HCT116 (cell line): ENCODE measurements at regions not wholly inside any gene's neighbourhood (a gene's known extent, or its start where the extent isn't known, plus 50 kb on each side); places are given as distances from the start of the nearest gene placed in this dataset.

ENCODE experiments used
- ATF3 ChIP-seq: IDR thresholded peaks from 2 replicates; pipeline ENCODE4 v1.6.1; 2012
- CTCF ChIP-seq, 3 experiments: fragments of 200-600 bp in 1 of 3; sonication (generic) in 1 of 3; IDR thresholded peaks in 2 of 3; conservative IDR thresholded peaks in 1 of 3; 2 replicates each; pipeline ENCODE4 v1.5.1; 2012 to 2017; ENCODE audit warnings: low read depth in 2 of 3, low read length in 2 of 3, antibody characterized with exemption in 1 of 3, borderline replicate concordance in 1 of 3, control low read depth in 1 of 3, mild to moderate bottlenecking in 1 of 3, mixed read lengths in 1 of 3, mixed run types in 1 of 3, moderate library complexity in 1 of 3; ENCODE audit not compliant: insufficient read depth in 1 of 3
- EZH2 ChIP-seq: fragments of 200-600 bp; sonication (generic); IDR thresholded peaks from 2 replicates; pipeline ENCODE4 v1.6.1; 2017; ENCODE audit warnings: antibody characterized with exemption, mixed run types
- JUND ChIP-seq: IDR thresholded peaks from 2 replicates; pipeline ENCODE4 v1.6.1; 2012
- POLR2A ChIP-seq: IDR thresholded peaks from 2 replicates; pipeline ENCODE4 v1.7.0; 2011; ENCODE audit warnings: borderline replicate concordance; ENCODE audit not compliant: insufficient read depth, insufficient read length; ENCODE audit errors: extremely low read depth
- POLR2AphosphoS5 ChIP-seq: IDR thresholded peaks from 2 replicates; pipeline ENCODE4 v1.6.1; 2011; ENCODE audit warnings: mild to moderate bottlenecking, low read depth, low read length, moderate library complexity
- TF ChIP-seq, protein P1 (sequence below): IDR thresholded peaks from 2 replicates; pipeline ENCODE4 v1.6.1; 2012; ENCODE audit warnings: low read depth

DNA sequence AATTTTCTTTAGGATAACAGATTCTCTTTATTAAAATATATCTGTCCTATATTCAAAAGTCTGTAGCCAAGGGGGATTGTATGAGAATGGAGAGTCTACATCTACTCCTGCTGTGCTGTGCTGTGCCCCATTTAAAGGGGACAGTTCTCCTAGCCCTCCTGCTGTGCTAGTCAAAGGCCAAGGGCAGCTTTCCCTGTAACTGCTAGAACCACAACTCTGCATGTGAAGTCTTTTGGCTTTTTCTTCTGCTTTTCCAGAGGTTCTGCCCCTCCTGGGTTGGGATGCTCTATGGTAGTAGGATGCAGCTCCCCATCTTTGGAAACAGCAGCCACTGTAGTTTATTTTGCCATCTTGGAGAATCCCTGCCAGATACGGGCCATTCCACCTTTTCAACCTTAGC is 197.5 kb upstream of the JUN start:
- TF ChIP-seq POLR2AphosphoS5 (no peak), CTCF (IDR thresholded peaks at IDR 0.05 in 2 of 3, conservative IDR thresholded peaks at IDR 0.05 in 1 of 3; ENCODE audit: borderline replicate concordance in 1 of 3, insufficient read depth in 1 of 3, low read depth in 2 of 3, low read length in 2 of 3) (no peak), JUND (no peak), POLR2A (no peak), EZH2 (no peak), ATF3 (no peak)
- TF ChIP-seq, protein P1, sequence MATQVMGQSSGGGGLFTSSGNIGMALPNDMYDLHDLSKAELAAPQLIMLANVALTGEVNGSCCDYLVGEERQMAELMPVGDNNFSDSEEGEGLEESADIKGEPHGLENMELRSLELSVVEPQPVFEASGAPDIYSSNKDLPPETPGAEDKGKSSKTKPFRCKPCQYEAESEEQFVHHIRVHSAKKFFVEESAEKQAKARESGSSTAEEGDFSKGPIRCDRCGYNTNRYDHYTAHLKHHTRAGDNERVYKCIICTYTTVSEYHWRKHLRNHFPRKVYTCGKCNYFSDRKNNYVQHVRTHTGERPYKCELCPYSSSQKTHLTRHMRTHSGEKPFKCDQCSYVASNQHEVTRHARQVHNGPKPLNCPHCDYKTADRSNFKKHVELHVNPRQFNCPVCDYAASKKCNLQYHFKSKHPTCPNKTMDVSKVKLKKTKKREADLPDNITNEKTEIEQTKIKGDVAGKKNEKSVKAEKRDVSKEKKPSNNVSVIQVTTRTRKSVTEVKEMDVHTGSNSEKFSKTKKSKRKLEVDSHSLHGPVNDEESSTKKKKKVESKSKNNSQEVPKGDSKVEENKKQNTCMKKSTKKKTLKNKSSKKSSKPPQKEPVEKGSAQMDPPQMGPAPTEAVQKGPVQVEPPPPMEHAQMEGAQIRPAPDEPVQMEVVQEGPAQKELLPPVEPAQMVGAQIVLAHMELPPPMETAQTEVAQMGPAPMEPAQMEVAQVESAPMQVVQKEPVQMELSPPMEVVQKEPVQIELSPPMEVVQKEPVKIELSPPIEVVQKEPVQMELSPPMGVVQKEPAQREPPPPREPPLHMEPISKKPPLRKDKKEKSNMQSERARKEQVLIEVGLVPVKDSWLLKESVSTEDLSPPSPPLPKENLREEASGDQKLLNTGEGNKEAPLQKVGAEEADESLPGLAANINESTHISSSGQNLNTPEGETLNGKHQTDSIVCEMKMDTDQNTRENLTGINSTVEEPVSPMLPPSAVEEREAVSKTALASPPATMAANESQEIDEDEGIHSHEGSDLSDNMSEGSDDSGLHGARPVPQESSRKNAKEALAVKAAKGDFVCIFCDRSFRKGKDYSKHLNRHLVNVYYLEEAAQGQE, result no peak
